Activated T-cell treated with anti-CD3 and anti-CD28 coated beads, Interleukin-2, amount 50 U/mL, for 48 hours (primary cell): ENCODE measurements at regions not wholly inside any gene's neighbourhood (a gene's known extent, or its start where the extent isn't known, plus 50 kb on each side); places are given as distances from the start of the nearest gene placed in this dataset.
"Not testable (repeated sequence)": the region's sequence is repeated elsewhere in the genome, so short reads cannot be mapped to it uniquely, and the experiment has no call there.

ENCODE experiments used
- DNase-seq, 2 experiments: peaks; one replicate each; pipeline ENCODE4 v3.0.0-alpha.2; 2020

DNA sequence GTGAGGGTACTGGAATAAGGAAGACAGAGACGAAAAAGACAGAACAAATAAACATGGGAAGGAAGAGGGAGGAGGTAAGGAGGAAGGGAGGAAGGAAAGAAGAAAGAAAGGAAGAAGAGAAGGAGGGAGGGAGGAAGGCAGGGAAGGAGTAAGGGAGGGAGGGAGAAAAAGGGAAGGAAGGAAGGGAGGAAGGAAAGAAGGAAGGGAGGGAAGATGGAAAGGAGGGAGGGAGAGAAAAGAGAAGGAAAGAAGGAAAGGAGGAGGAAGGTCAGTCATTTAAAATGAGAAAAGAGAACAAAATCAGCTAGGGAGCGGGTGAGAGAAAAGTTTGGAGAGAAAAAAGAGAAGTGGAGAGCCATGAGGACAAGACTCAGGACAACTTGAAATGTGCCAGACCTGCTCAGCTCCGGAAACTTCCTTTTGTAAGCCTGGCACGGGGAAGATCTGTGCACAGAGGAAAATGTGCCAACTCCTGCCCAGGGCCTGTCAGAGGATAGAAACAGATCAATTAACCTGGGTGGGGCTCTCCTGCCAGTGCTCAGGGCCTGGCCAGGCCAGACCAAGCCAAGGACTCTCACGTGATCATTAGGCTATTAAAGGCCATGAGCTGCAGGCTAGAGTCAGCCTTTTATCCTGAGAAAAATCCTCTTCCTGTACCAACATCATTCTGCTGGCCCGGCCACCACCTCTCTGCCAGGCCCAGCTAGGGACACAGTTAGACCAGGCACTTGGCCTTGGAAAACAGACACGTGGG is 50.1 kb upstream of the BCL6 start:
- DNase-seq = no peak

DNA sequence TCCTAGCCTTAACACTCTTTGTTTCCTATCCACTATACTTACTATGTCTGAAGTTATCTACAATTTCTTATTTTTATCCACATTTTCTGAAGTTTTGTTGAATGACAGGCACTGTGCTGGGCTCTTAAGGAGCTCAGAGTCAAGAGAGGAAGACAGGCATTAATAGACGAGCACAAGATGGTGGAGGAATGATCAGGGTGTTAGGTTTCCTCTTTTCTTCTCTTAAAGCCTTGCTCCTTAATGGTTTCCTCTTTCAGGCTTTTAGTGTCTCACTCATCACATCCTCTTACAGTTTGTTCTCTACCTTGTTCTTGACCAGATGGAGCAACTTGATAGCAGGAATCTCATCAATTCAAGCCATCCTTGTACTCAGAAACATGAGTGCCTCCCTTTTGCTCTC is 52.9 kb upstream of the BCL6 start:
- DNase-seq = no peak

DNA sequence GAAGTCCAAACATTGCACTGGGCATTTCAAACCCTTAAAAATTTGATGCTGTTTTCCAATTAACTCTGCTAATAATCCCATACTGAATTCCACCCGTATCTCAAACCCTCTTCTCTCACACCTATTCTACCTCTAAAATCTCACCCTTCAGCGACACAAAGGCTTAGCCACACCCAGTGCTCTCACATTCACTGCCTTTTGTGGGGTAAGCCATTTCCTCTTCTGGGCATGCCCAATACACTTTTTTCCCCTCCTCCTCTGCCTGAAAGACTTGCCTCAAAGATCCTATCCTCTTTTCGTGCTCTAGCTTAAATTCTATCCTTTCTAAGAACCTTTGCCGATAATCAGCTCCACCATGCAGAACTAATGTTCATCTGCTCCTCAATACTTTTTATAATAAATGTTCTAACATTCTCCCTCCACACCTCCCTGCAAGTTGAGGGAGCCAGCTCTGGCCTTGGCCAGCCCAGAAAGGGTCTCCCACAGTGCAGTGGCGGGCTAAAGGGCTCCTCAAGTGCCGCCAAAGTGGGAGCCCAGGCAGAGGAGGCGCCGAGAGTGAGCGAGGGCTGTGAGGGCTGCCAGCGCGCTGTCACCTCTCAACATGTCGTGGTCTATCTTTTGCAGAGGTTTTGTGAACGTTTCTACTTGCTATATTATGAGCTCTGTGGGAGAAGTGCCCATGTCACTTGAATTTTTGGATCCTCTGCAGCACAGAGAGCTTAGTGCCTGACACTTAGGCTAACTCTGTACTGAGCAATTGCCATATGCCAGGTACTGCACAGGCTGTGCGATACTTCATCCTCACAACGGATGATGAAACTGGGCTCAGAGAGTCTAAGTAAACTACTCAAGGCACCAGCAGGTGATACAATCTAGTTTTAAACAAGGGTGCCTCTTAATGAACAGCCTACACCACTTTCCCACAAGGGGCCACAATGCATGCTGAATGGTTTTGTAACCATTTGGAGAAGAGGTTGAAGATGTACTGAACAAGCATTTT is 53.6 kb upstream of the BCL6 start:
- no peak for DNase-seq

DNA sequence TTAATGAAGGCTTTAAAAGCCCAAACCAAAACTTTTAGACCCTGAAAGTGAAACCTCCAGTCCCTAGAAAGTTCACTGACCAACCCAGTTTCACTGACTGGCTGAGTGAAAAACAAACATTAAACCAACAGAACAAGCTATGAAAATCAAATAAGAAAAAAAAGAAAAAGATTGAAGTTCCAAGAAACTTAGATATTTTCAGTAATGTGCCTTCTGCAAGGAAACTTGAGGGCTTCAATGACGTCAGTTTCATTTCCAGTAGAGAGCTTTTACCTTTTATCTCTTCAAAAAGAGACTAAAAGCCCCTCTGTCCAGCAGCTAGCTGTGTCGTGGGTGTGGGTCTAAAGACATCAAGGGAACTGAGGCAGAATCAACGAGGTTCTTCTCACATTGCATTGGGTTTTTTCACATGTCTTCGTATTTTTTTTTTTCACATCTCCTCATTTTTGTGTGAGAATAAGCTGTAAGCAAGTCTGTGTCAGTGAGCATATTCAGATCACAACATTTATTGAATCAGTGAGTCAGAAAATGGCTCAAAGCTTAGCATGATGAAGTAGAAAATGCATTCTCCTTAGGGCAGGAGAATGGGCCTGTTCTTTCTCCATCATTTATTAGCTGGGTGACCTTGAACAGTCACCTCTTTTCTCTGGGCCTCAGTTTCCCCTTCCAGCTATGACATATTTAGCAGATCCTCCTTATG is 54.8 kb upstream of the BCL6 start:
- DNase-seq = peak in 1 of 2 experiments; percentile 64

DNA sequence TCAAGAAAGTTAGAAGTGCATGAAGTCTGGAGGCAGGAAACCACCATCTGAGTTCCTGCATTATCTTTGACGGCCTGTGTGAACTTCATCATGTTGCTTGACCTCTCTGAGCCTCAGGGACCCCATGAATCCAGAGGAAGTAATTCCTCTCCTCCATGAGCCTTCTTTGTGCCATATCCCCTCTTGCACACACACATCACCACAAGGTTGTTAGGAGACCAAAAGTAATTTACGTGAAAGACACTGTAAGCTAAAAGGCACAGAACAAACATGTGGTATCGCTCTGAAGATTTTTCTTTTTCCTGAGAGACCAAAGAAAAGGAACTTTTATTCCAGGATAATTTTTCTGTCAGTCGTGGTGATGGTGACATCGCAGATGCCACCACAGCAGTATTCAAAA is 55.9 kb upstream of the BCL6 start:
- DNase-seq = no peak

DNA sequence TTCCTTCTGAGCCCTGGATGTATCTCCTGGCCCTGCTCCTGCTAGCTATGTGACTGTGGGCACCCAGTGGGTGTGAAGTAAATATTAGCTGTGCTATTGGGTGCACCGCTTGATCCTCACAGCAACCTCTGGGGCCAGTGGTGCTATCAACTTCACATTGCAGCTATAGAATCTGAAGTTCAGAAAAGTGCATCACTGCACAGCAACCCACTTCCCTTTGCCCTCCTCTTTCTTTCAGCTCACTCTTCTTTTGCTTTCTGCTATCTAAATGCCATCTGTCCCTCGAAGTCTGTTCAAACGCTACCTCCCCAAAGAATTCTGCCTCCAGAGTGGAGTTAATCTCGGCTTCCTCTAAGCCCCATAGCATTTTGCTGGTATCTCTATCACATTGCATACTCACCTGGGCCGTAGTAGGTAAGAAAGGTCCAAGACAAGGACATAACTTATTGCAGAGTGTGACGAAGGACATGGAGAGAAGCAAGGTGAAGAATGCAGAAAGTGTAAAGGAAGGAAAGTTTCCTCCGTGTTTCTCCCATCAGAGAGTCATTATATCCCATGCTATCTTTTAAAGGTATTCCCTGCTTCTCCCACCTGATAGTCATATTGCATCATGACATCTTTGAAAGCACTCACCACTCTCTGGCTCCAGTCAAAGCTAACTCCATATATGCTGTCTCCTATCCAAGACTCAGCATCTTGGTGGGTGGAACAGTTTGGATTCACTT is 57.1 kb upstream of the BCL6 start:
- DNase-seq = no peak

DNA sequence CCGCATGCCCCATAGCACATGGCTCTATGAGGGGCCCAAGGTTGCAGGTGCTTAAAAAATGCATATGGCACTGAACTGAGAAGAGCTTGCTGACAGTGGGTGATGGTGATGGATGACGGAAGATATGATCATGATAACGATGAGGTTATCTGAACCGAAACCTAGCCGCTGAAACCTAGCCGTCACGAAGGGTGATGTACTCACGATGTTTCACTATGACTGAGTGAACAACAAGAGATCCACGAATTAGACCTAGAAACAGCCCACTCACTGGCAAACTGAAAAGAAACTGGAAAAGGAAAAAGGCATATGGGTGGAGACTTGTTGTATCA is 57.6 kb upstream of the BCL6 start:
- peak; percentile 75 to 76 for DNase-seq

DNA sequence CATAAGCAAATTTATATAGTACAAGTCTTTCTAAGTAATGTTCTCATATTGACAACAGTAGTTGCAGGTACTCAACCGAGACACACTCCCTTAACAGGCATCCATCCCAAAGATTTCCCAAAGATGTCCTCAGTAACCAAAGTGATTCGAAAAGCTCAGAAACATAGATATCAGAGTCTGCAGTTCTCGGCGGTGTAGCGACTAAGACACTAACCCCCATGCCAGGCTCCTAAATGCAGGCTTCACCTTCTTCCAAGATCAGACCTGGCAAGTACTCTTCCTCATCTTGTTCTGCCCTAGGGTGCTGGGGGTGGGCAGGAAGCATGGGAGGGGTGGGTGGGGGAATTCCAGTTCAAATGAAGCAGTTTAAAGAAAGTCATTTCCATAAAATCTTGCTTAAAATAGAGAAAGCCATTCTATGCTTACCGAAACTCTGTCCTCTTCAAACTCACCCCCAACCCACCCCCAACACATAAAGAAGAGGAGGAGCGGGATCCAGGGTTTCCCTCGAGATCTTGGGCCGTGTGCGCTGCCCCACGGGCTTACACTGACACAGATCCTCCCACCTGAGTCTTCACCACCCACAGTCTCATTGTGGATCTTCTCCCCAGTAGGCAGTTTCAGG is 59.0 kb upstream of the BCL6 start:
- DNase-seq = no peak

DNA sequence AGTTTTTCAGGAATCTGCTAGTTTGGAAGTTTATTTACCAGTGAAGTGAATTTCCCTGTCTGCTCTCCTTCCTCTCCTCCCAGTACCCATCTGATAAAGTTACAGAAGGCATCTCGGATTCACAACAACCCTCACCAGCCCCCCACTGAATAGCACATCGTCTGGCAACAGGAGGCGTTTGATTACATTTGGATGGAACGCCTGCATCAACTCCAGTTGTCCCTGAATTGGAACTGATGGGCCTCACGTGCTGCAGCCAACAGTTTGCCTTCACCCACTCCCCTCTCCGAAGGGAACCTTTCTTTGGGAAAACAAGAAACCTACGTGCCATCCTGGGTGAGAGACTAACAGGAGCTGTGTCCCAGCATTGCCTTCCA is 59.5 kb upstream of the BCL6 start:
- DNase-seq = no peak

DNA sequence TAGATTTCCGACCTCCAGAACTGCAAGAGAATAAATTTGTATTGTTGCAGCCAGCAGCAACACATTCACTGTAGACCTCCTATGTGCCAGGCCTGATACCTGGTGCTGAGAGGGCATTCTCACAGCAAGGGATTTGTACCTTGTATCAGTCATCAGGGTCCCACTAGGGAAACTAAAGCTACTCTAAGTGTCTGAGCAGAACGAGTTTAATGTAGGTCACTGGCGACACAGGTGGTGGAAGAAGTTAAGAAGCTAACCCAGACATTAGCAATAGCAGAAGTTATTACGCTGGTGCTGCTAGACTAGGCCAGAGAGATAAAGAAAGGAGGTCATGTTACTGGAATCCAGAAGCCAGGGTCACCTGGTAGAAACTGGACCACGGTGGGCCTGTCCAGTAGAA is 60.5 kb upstream of the BCL6 start:
- DNase-seq = no peak

DNA sequence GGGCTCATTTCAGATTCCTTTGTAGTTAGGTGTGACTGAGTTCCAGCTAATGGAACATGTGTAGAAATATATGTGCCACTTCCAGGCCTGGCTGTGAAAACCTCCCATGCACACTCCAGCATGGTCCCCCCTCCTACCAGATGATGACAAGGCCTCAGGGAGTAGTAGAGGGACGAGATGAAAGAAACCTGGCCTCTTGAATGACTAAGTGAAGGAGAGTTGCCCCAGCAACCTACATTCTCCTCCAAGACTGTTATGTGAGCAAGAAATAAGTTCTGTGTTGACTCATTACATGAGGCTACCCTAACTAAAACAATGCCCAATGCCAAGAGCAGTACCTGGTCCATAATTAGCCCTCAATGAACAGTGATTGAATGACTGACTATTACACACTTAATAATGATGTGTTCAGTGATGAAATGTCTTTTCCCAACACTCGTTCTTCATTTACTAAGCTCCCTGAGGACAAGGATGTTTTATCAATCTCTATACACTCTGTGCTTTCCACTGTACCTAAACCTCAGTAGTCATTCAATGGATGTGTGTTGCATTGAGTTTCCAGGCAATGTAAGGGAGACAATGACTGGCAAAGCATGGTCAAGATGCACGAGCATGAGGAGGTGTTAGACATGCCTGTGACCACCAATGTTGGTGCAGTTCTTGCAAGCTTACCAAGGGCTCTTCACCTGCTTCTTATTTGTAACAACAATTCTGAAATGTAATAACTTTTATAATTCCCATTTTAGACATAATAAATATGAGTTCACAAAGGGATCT is 62.0 kb upstream of the BCL6 start:
- peak; percentile 63 to 68 for DNase-seq

DNA sequence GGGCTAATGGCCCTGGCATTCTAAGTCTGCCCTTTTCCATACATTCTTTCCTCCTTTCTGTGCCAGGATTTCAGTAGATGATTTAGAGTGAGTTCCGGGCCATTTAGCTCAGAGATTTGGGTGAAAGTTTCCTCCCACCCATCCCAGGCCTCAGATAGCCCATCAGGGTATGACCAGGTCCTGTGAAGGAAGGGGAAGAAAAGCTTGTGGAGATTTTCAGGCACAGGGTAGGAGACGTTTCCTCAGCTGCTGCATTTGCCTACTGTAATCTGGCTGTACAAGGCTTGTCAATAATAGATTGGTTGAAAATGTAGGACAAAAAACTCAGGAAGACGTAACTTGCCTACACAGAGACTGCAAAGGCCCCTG is 63.2 kb upstream of the BCL6 start:
- DNase-seq = no peak

DNA sequence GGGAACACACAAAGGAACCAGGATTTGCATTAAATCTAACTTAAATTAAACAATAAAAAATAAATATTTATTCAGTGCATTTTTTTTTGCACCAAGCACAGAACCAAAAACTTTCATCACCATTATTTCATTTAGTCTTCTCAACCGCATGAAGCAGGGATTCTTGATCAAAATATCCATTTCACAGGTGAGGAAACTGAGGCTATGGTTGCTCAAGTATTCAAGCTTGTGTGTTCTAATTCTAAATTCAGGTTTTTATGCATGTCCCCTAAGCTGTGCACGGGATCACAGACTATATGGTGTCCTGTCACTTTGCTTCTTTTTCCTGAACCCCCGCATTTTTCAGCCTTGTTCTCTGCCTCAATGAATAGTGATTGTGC is 64.3 kb upstream of the BCL6 start:
- DNase-seq = no peak

DNA sequence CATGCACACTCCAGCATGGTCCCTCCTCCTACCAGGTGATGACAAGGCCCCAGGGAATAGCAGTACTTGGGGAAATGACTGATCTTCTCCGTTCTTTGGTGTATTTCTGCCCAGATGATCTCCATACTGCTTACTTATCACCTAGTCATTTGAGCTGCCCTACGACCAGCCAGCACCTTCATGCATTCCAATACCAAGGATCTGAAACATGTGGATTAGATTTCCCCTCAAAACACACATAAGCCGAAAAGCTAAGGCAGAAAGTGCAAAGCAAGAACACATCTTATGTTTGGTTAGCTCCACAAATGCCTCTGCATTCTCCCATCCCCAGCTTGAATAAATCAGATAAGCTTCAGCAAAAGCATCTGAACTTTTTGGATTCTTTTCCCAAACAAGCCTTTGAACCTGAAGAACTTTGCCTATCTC is 64.8 kb upstream of the BCL6 start:
- DNase-seq = no peak

DNA sequence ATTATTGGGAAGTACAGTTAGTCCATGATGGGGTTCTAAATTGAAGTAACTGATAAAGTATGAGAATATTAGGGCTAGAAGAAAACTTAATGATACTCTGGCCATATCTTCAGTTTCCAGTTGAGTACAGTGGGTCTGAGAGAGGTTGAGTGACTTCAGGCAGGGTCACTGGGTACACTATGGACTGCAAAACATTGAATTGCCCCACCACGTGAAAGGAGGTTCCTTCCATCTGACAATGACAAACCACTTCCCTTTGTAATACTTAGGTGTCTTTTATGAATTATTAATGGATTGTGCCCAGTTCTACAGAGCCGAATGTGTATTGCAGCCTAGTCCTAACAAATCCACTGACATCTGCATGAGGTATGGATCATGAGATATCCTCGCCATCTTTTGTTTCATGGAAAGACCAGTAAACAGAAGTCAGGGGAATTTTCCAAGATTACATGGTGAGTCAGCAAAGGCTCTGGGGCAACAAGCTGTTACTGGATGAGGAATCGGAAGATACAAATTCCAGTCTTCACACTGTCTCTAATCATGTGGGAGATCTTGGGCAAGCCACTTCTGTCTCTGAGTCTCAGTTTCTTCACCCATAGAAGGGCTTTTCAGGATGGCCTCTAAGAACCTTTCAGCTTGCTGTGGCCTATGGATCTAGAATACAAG is 66.5 kb upstream of the BCL6 start:
- no peak for DNase-seq

DNA sequence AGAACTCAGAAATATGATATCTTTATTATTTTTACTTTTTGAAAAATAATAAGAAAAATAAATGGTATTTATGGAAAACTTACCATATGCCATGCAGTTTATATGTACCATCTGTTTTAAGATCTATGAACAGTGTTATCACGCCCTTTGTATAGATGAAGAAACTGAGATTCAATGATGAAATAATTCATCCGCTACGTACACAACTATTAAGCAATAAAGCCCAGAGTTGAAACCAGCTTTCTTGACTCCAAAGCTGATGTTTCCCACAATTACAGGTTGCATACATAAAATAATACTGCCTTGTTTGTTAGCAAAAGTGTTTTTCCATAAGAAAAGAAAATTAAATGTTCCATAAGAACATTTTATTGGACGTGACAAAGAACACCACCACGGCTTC is 67.2 kb upstream of the BCL6 start:
- DNase-seq = no peak

DNA sequence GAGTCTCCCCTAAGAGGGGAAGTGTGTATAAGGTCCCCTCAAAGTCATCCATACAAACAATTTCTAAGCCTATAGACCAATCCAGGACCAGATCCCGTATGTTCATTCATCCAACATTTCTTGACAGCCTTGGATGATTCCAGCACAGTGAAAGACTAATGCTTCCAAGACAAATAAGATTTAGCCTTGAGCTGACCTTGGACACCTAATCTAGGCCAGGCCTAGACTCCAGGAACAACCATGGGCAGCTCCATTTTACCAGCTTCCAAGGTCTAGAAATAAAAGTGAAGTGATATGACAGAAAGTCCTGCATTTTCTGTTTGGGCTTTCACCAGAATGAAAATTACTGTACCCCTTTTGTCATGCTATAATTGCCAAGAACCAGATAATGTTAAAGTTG is 67.9 kb upstream of the BCL6 start:
- no peak for DNase-seq

DNA sequence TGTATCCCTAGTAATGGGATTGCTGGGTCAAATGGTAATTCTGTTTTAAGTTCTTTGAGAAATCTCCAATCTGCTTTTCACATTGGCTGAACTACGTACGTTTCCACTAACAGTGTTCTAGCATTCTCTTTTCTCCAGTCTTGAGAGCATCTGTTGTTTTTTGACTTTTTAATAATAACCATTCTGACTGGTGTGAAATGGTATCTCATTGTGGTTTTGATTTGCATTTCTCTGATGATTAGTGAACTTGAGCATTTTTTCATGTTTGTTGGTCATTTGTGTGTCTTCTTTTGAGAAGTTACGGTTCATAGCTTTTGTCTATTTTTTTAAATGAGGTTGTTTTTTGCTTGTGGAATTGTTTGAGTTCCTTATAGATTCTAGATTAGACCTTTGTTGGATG is 72.5 kb upstream of the BCL6 start:
- DNase-seq = not testable (repeated sequence)

DNA sequence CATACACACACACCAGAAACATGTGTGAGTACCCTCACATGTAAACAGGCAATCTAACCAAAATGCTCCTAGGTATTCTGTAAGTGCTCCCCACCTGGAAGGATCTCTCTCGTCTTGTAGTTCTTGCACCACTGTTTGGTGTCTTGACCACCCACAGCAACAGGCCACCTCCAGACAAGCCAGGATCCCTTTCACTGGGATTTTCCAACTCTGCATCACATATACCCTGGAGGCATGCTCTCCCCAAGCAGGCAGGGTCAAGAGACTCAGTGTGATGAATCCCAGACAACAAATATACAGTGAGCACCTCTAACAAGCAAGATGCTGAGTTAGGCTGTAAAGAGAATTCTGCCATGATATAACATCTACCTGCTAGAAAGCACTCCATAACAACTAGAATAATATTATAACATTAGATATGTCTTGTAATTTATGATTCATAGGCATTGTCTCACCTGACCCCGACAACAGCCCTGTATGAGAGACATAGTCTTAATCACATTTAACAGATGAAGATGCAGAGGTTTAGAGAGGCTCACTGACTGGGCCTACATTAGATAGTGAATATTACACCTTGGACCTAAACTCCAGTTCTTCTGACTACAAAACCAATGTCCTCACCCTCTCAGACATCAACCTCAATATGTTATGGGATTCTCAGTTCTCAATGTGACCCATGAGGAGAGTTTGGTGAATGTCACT is 76.5 kb upstream of the BCL6 start:
- no peak for DNase-seq

DNA sequence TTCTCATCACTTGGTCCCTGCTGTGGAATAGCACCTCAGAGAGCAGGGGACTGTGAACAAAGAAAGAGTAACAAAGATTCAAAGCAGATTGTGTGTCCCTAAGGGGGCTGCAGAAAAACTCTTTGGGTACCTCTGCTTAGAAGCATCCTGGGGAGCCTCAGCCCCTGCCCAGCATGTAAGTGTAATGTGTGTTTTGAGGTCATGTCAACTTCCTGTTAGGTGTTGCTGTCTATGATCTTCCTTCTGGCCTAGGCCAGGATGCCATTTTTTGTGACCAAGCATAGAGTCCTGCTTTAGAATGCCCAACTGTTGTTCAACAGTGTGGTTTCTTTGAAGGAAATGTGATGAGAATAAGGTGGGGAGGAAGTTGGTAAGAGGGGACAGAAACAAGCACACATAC is 77.1 kb upstream of the BCL6 start:
- no peak for DNase-seq

DNA sequence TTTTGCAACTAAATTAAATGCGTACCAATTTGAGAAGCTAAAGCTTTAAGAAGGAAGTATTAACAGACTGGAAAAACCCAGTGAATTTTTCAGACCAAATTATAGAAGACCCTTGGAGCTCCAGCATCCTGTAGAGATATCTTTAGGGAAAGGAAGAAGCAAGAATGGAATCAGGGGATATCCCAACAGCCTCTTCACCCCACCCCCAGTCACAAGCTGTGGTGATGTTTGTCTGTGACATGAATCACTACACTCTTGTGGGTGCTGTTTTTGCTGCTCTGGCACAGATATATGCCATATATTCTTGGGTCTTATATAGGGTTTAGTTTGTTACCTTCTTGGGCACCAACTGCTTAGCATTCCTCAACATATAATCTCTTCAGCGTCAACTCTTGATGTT is 78.5 kb upstream of the BCL6 start:
- no peak for DNase-seq
